Natural killer cell treated with Interleukin-12 subunit alpha and Interleukin-12 subunit beta and Interleukin-15 and Interleukin-18, amount 100 ng/mL, for 72 hours (primary cell): ENCODE measurements at regions not wholly inside any gene's neighbourhood (a gene's known extent, or its start where the extent isn't known, plus 50 kb on each side); places are given as distances from the start of the nearest gene placed in this dataset.
"Not testable (repeated sequence)": the region's sequence is repeated elsewhere in the genome, so short reads cannot be mapped to it uniquely, and the experiment has no call there.

Experiments used
- ATAC-seq, 2 donors: fragments of 150-1000 bp; cut with Tn5 transposase in 1 of 2; sonication (Bioruptor Pico), chemical (Tn5 transposase) in 1 of 2; 2 replicates each; pipeline ENCODE4 v1.10.0; 2021
- DNase-seq: peaks from one replicate; pipeline ENCODE4 v3.0.0; 2022; ENCODE audit warnings: low spot score
- H3K27ac Mint-ChIP-seq, 2 donors: 1 replicate in 1 of 2; 2 replicates in 1 of 2; pipeline ENCODE4 v1.8.0; 2022; ENCODE audit warnings: mixed read lengths in 2 of 2, mild to moderate bottlenecking in 1 of 2, moderate library complexity in 1 of 2
- H3K27me3 Mint-ChIP-seq, 2 donors: 1 replicate in 1 of 2; 2 replicates in 1 of 2; pipeline ENCODE4 v1.8.0; 2022; ENCODE audit warnings: mixed read lengths in 2 of 2
- H3K36me3 Mint-ChIP-seq: one replicate; pipeline ENCODE4 v1.8.0; 2022; ENCODE audit warnings: mixed read lengths
- H3K4me1 Mint-ChIP-seq, 2 donors: 1 replicate in 1 of 2; 2 replicates in 1 of 2; pipeline ENCODE4 v1.8.0; 2022; ENCODE audit warnings: low read depth in 2 of 2, mixed read lengths in 2 of 2, mild to moderate bottlenecking in 1 of 2
- H3K4me3 Mint-ChIP-seq: one replicate; pipeline ENCODE4 v1.8.0; 2022; ENCODE audit warnings: mixed read lengths
- H3K9me3 Mint-ChIP-seq: 2 replicates; pipeline ENCODE4 v1.8.0; 2022; ENCODE audit warnings: mixed read lengths

DNA sequence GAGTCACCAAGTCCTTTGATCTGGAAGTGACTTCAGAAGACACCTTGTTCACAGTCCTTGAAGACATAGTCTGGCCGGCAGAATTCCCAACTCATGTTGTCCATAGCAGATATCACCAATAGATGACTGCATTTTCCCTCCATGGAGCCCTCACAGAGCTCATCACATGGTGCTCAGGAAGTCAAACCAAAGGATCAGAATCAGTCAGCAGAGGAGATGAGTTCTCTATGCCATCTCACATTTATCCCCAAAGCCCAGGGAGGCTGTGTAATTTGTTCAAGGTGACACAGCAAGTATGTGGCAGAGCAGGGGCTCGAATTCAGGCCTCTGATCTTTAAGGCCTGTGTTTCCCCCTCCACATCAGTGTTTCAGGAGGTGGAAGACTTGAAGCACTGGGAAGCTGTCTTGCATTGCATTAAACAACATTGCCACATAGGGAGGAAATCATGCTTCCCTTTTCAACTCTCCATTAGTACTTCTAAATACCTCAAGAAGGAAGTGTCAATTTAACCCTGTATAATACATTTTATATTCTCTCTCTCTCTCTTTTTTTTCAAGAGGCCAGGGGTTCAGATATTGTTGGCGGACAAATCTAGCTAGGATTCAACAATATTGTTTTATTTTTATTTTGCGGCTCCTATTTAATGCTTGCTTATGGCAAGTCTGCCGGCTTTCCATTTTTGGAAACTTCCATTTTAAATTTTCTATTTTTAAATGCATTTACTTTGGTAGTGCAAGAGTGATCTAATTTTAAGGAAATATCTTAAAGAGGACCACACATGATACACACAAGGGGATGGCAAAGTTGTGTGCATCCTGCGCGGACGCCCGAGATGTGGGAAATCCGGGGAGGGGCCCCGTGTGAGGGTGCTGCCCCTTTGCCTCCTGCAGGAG is 61.9 kb downstream of the NPIPB5 start:
- not testable (repeated sequence) for H3K4me3 Mint-ChIP-seq, ATAC-seq, H3K27ac Mint-ChIP-seq, H3K36me3 Mint-ChIP-seq, H3K9me3 Mint-ChIP-seq, H3K4me1 Mint-ChIP-seq, DNase-seq
- H3K27me3 Mint-ChIP-seq: peaks cover 7 to 12% of the 10 kb centered on the region in 2 donors

DNA sequence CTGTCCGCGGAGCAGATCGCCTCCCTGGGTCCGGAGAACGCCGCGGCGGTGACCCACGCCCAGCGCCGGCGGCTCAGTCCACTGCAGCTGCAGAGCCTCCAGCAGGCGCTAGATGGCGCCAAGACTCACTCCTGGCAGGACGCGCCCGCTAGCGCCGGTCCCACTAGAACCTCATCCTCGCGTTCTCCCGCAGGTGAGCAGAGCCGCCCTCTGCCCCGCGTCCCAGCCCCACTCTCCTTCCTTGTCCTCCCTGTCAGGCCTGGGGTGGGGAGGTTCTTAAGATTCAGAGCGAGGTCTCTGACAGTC is 62.5 kb downstream of the NPIPB5 start:
- not testable (repeated sequence) for H3K9me3 Mint-ChIP-seq, H3K36me3 Mint-ChIP-seq, H3K4me1 Mint-ChIP-seq, DNase-seq, H3K4me3 Mint-ChIP-seq, H3K27ac Mint-ChIP-seq
- H3K27me3 Mint-ChIP-seq: peaks cover 7 to 12% of the 10 kb centered on the region in 2 donors
- ATAC-seq: peak; percentile 84 to 88

DNA sequence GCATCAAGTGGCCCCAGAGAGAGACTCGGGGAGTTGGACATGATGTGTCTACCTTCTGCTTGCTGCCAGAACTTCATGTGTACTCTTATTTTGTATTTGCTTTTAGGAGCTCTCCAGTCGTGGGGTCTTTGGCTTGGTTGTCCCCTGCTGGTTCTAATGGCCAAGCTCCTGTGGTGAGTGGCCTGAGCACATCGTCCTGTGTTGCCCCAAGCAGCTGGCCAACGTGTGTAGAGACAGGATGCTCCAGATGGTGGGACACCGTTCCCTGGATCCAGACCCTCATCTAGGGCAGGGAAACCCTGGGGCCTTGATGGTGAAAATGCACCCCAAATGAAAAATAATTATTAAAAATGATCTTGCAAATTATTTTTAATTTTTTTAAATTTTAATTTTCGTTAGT is 65.8 kb downstream of the NPIPB5 start:
- not testable (repeated sequence) for H3K36me3 Mint-ChIP-seq, DNase-seq, H3K9me3 Mint-ChIP-seq, H3K4me1 Mint-ChIP-seq, ATAC-seq, H3K4me3 Mint-ChIP-seq, H3K27ac Mint-ChIP-seq
- H3K27me3 Mint-ChIP-seq: peaks cover 12 to 13% of the 10 kb centered on the region in 2 donors

DNA sequence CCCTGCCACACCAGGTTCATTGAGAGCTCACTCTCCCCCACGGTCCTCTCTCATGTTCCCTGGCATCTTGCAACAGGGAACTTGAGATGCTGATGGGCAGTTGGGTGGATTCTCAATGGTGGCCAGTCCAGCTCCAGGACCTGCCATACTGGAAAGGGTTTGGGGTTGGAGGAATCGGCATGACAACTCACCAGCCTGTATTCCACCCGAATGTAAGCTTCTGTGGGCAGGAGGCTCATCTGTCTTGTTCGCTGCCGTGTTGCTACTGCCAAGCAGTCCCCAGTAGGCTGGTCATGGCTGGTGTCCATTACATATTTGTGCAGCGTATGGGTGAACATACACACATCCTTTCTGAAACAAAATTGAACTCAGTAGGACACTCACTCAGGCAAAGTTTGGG is 72.5 kb downstream of the NPIPB5 start:
- not testable (repeated sequence) for H3K9me3 Mint-ChIP-seq, H3K4me3 Mint-ChIP-seq, H3K36me3 Mint-ChIP-seq, H3K27ac Mint-ChIP-seq, H3K4me1 Mint-ChIP-seq, H3K27me3 Mint-ChIP-seq, DNase-seq
- peak in 1 of 2 donors; percentile 10 for ATAC-seq

DNA sequence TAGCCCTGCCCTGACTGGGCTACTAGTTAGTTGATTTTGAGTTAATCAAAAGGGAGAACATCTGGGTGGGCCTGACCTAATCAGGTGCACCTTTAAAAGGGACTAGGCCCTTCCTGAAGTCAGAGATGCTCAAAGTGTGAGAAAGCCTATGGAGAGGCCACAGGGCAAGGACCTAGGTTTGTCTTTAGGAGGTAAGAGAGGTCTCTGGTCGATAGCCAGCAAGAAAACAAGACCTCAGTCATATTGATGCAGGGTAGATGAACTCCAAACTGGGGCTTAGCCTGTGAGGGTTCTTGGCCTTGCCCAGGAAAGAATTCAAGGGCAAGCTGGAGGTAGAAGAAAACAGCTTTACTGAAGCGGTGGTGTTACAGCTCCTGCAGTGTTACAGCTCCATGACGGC is 73.8 kb downstream of the NPIPB5 start:
- DNase-seq, H3K9me3 Mint-ChIP-seq, ATAC-seq, H3K36me3 Mint-ChIP-seq, H3K27ac Mint-ChIP-seq, H3K27me3 Mint-ChIP-seq, H3K4me1 Mint-ChIP-seq, H3K4me3 Mint-ChIP-seq: not testable (repeated sequence)

DNA sequence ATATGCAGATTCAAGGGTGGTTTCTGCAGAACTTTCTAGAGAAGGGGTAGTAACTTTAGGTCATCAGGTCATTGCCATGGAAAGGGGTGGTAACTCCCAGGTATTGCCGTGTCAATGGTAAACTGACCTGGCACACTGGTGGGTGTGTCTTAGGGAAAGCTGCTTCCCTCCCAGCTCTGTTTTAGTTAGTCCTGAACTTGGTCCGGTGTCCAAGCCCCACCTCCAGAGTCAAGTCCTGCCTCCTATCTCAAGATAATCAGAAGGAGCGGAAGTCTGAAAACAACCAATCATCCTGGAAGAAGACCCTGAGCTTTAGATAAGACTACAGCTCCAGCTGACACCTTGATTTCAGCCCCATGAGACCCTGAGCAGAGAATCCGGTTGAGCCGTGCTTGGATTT is 74.2 kb downstream of the NPIPB5 start:
- not testable (repeated sequence) for H3K4me1 Mint-ChIP-seq, H3K27me3 Mint-ChIP-seq, H3K4me3 Mint-ChIP-seq, H3K27ac Mint-ChIP-seq, DNase-seq, H3K9me3 Mint-ChIP-seq, ATAC-seq, H3K36me3 Mint-ChIP-seq

DNA sequence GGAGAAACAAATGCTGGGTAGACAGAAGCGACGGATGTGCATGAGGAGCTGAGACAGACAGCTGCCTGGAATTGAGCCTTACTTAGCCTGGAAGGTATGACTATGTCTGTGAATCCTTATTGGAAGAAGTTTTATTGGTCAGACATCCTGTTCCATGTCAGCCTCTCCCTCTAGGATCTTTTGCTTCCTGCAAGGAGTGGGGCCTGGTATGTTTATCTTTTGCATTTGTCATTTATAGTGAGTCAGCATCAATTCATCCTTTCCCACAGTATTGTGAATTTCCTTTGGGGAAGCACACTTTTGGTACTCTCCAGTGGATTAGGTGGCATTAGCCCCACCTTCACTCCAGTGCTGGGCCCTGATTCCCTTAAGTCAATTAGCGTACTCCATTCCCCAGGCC is 74.7 kb downstream of the NPIPB5 start:
- H3K27ac Mint-ChIP-seq, H3K27me3 Mint-ChIP-seq, H3K4me1 Mint-ChIP-seq: not testable (repeated sequence)

DNA sequence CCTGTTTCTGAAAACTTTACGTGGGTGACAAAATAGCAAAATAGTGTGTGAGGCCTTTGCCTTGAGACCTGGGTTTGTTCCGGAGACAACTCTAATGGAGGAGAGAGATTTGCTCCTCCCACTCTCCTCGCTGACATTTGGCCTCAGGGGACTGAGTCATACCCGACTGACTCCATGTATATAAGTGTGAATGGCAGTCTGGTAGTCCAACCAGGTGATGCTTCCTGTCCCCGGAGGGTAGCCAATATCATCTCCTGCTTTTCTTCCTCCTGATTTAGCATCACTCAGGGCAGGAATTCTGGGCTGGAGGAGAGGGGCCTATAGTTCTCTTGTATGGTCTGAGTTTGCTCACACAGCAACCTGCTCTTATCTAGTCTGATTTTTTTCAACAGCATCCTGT is 76.0 kb downstream of the NPIPB5 start:
- H3K36me3 Mint-ChIP-seq: not testable (repeated sequence)

More for the DNA sequence above, 74.7 kb downstream of the NPIPB5 start:
- not testable (repeated sequence) for ATAC-seq, H3K9me3 Mint-ChIP-seq, H3K4me3 Mint-ChIP-seq, DNase-seq, H3K36me3 Mint-ChIP-seq

DNA sequence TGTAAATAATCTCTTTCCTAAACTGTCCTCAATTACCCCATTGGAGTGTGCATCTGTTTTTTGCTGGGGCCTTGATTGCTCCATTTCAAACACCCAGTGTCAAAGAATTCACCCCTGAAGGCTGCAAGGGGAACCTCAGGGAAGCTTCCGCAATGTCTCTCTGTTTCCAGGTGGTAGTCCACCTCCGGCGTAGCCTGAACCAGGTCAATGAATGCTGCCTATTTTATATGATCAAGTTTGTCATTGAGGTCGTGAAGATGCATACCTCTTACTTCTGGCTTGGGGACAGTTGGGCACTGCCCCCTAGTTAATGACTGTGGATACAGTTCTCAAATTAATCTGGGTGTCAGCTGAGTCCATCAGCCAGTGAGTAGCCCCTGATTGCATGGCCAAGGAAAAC is 79.1 kb downstream of the NPIPB5 start:
- not testable (repeated sequence) for DNase-seq, ATAC-seq, H3K4me3 Mint-ChIP-seq, H3K27ac Mint-ChIP-seq, H3K9me3 Mint-ChIP-seq, H3K27me3 Mint-ChIP-seq, H3K36me3 Mint-ChIP-seq, H3K4me1 Mint-ChIP-seq

More for the DNA sequence above, 76.0 kb downstream of the NPIPB5 start:
- H3K9me3 Mint-ChIP-seq, H3K27me3 Mint-ChIP-seq, DNase-seq, H3K4me1 Mint-ChIP-seq, H3K27ac Mint-ChIP-seq, H3K4me3 Mint-ChIP-seq: not testable (repeated sequence)
- peak in 1 of 2 donors; percentile 31 for ATAC-seq

DNA sequence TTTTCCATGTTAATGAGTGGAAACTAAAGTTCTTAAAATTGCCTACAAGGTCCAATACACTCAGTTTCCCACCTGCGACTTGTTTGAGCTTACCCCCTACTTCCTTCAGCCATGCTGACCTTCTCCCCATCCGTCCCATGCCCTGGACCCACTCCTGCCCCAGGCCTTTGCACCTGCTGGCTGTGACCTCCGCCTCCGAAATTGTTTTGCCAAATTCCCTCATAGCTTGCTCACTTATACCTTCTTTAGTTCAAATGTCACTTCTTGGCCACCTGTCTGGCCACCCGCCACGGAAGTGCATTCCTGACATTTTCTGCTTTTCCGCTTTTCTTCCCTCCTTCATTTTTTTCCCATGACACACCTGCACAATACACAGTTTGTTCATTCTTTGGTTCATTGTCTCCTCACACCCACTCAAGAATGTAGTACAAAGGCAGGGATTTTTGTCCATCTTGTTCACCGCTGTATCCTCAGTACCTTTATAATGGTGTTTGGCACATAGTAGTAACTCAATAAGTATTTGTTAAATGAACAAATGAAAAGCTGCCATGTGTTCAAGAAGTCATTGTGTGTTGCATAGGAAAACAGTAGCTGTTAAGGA is 85.9 kb downstream of the NPIPB5 start:
- H3K36me3 Mint-ChIP-seq, ATAC-seq, H3K9me3 Mint-ChIP-seq, H3K27me3 Mint-ChIP-seq, H3K4me1 Mint-ChIP-seq, H3K27ac Mint-ChIP-seq, DNase-seq, H3K4me3 Mint-ChIP-seq: not testable (repeated sequence)

DNA sequence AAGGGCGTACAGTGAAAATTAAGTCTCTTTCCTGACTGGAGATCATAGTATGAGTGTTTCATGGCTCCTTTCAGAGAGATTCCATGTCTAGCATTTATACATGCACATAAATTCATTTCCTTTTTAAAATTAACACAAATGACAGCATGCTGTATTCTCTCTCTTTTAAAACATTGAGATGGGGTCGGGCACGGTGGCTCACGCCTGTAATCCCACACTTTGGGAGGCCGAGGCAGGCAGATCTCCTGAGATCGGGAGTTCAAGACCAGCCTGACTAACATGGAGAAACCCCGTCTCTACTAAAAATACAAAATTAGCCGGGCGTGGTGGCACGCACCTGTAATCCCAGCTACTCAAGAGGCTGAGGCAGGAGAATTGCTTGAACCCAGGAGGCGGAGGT is 93.1 kb downstream of the NPIPB5 start:
- H3K27ac Mint-ChIP-seq, ATAC-seq, DNase-seq, H3K4me3 Mint-ChIP-seq, H3K27me3 Mint-ChIP-seq, H3K4me1 Mint-ChIP-seq, H3K9me3 Mint-ChIP-seq, H3K36me3 Mint-ChIP-seq: not testable (repeated sequence)

DNA sequence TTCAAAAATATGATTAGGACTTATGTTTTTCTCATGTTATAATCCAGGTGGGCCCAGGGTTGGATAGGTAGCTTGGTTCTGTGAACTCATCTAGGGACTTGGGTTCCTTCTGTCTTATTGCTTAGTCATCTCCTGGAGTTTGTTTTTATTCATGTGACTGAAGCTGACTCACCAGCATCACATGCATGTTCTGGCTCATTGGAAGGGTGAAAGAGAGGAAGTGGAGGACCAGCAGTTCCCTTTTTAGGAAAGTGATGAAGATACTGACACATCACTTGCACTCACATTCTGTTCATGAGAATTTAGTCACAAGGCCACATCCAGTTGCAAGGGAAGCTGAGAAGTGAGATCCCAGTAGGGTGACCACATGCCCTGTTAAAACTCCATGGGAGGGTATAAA is 95.9 kb downstream of the NPIPB5 start:
- not testable (repeated sequence) for H3K9me3 Mint-ChIP-seq, H3K27ac Mint-ChIP-seq, H3K4me1 Mint-ChIP-seq, H3K27me3 Mint-ChIP-seq, H3K4me3 Mint-ChIP-seq, H3K36me3 Mint-ChIP-seq, DNase-seq
- peak; percentile 62 to 84 for ATAC-seq

DNA sequence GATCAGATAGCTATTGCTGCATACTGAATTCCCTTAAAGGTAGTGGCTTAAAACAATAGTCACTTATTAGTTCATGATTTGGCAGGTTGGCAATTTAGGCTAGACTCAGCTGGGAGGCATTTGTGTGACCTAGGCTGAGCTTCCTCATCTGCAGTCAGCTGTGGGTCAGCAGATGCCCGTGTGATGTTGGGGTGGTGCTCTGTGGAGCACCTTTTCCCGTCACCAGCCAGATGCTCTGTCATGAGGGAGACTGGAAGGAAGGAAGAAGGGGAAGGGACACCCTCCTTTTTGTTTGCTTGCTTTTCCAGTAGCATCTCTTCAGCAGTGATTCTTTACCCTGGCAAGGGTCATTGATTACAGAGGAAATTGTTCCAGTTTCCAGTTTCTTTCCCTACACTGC is 99.1 kb downstream of the NPIPB5 start:
- H3K4me1 Mint-ChIP-seq, H3K36me3 Mint-ChIP-seq, H3K9me3 Mint-ChIP-seq, H3K27ac Mint-ChIP-seq, DNase-seq, ATAC-seq, H3K27me3 Mint-ChIP-seq, H3K4me3 Mint-ChIP-seq: not testable (repeated sequence)

DNA sequence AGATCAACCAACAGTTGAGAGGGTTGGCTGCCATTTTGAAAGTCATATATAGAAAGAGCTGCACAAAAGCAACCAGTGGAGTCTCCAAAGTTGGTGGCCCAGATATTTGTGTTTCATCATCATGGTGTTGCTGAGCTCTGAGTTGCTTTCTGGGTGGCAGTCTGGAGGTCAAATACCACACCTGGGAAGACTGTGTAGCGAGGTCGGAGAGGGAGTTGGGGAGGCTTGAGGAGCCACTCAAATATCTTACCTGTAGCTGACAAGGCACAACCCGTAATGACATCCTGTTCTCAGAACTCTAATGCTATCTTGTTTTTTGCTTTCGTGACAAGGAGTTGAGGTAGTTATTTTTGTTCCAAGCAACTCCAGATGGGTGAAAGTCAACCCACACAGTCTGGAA is 100.4 kb downstream of the NPIPB5 start:
- H3K4me3 Mint-ChIP-seq, H3K27ac Mint-ChIP-seq, H3K4me1 Mint-ChIP-seq, H3K36me3 Mint-ChIP-seq, H3K9me3 Mint-ChIP-seq, DNase-seq, ATAC-seq: not testable (repeated sequence)
- peaks cover 11 to 12% of the 10 kb centered on the region in 2 donors for H3K27me3 Mint-ChIP-seq
